GM19397 (cell line): ENCODE measurements at regions not wholly inside any gene's neighbourhood (a gene's known extent, or its start where the extent isn't known, plus 50 kb on each side); places are given as distances from the start of the nearest gene placed in this dataset.
"Not testable (repeated sequence)": the region's sequence is repeated elsewhere in the genome, so short reads cannot be mapped to it uniquely, and the experiment has no call there.

Source experiments
- ATAC-seq: cut with Tn5 transposase; IDR thresholded peaks from one replicate; pipeline ENCODE4 v1.9.1; 2021; ENCODE audit warnings: mild to moderate bottlenecking, moderate library complexity; ENCODE audit not compliant: unreplicated experiment

GRCh38 chr4:57729775-57730570, 619.8 kb upstream of the IGFBP7 start:
- not testable (repeated sequence) for ATAC-seq

- no peak for ATAC-seq
Observed at GRCh38 chr4:57726154-57726553, 616.0 kb upstream of the IGFBP7 start.

GRCh38 chr4:57719456-57719855, 609.3 kb upstream of the IGFBP7 start:
- no peak for ATAC-seq

- not testable (repeated sequence) for ATAC-seq
Observed at GRCh38 chr4:57714313-57714712, 604.1 kb upstream of the IGFBP7 start.

- ATAC-seq, result no peak
Observed at GRCh38 chr4:57710053-57710452, 599.9 kb upstream of the IGFBP7 start.

- no peak for ATAC-seq
Observed at GRCh38 chr4:57691370-57691769, 581.2 kb upstream of the IGFBP7 start.

GRCh38 chr4:57689693-57690205, 579.6 kb upstream of the IGFBP7 start:
- no peak for ATAC-seq

GRCh38 chr4:57682275-57682674, 572.1 kb upstream of the IGFBP7 start:
- ATAC-seq, result no peak

- no peak for ATAC-seq
Observed at GRCh38 chr4:57679969-57680368, 569.8 kb upstream of the IGFBP7 start.

GRCh38 chr4:57676394-57676793, 566.2 kb upstream of the IGFBP7 start:
- ATAC-seq, result no peak

GRCh38 chr4:57672846-57673433, 562.8 kb upstream of the IGFBP7 start:
- no peak for ATAC-seq

- ATAC-seq, result no peak
Observed at GRCh38 chr4:57668621-57669020, 558.4 kb upstream of the IGFBP7 start.

GRCh38 chr4:57665806-57666205, 555.6 kb upstream of the IGFBP7 start:
- ATAC-seq, result no peak

- no peak for ATAC-seq
Observed at GRCh38 chr4:57661517-57662090, 551.4 kb upstream of the IGFBP7 start.

GRCh38 chr4:57658673-57659072, 548.5 kb upstream of the IGFBP7 start:
- ATAC-seq, result no peak

- no peak for ATAC-seq
Observed at GRCh38 chr4:57658188-57658587, 548.0 kb upstream of the IGFBP7 start.

GRCh38 chr4:57655342-57655741, 545.2 kb upstream of the IGFBP7 start:
- ATAC-seq, result no peak

GRCh38 chr4:57652779-57653178, 542.6 kb upstream of the IGFBP7 start:
- no peak for ATAC-seq

GRCh38 chr4:57640391-57641100, 530.4 kb upstream of the IGFBP7 start:
- no peak for ATAC-seq

- ATAC-seq, result no peak
Observed at GRCh38 chr4:57639561-57640382, 529.6 kb upstream of the IGFBP7 start.

GRCh38 chr4:57635910-57636309, 525.7 kb upstream of the IGFBP7 start:
- no peak for ATAC-seq
